ENCODE measurements at regions not wholly inside any gene's neighbourhood (a gene's known extent, or its start where the extent isn't known, plus 50 kb on each side); places are given as distances from the start of the nearest gene placed in this dataset.

DNA sequence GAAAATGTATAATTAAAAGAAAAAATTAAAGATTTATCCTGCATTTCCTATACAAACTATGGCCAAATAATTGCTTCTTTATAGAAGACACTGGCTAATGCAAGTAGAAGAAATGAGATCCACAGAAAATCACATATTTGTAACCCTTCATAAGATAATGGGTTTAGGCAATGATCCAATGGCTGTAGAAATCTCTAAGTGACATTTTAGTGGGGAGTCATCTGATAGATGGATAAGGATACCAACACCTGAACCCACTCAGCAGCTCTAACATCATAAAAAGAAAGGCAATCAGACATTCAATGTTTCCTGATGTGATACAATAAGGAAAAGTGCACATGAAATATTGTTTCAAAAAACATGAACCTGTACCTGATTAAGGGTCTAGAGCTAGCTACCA, 297.5 kb downstream of the CXCL12 start:
- Histone ChIP-seq H3K36me3 (ENCODE audit: control insufficient read depth, insufficient read depth, low read length) (no peaks in the 10 kb centered on the region), H3K27ac (ENCODE audit: low read length) (no peak overlapping the region), H3K9me3 (replicated peaks; ENCODE audit: control insufficient read depth, low read depth, low read length) (no peaks in the 10 kb centered on the region), H3K4me1 (ENCODE audit: control insufficient read depth, insufficient read depth, low read length) (no peaks in the 10 kb centered on the region), H3K4me3 (ENCODE audit: low read length) (no peak overlapping the region), H3K27me3 (ENCODE audit: control insufficient read depth, insufficient read depth, low read length) (no peaks in the 10 kb centered on the region)
- no peak for DNase-seq

DNA sequence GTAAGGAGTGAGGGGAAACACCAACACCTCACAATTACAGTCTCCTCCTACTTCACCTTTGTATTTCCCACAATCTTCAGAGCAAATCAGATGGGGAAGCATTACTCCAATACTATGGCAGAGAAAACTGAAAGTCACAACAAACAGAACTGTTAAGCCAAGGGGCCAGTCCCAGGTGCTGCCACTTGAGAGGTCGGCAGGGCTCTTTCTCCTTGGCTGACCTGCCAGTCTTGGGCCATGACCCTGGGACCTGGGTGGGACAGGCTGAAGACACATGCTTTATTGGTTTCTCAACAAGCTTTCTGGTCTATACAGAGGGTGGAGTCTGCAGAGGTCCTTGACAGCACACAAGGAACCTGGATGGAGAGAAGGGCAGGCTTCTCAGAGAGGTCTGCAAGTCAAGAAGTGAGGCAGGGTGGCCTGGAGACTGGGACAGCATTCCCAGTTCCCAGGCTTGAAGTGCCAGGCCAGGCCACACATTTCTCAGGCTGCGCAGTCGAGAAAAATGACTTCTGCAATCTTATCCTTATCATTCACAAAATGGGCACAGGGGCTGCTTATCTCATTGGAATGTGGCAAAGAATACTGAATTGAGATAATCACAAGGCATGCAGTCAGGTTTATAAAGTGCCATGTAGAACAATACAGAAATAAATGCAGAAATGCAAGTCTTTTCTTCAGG, 301.0 kb downstream of the CXCL12 start:
- DNase-seq = no peak
- Histone ChIP-seq H3K27me3 (ENCODE audit: control insufficient read depth, insufficient read depth, low read length) (no peaks in the 10 kb centered on the region), H3K4me3 (ENCODE audit: low read length) (no peak overlapping the region), H3K4me1 (ENCODE audit: control insufficient read depth, insufficient read depth, low read length) (no peaks in the 10 kb centered on the region), H3K9me3 (replicated peaks; ENCODE audit: control insufficient read depth, low read depth, low read length) (no peaks in the 10 kb centered on the region), H3K36me3 (ENCODE audit: control insufficient read depth, insufficient read depth, low read length) (no peaks in the 10 kb centered on the region), H3K27ac (ENCODE audit: low read length) (no peak overlapping the region)
- 8% methylated on average over 1 of the region's 3 CpGs for WGBS (ENCODE audit: insufficient coverage)

- no peaks in the 10 kb centered on the region for H3K27me3 ChIP-seq (ENCODE audit: control insufficient read depth, insufficient read depth, low read length)
- no peaks in the 10 kb centered on the region for H3K36me3 ChIP-seq (ENCODE audit: control insufficient read depth, insufficient read depth, low read length)
- no peak overlapping the region for H3K4me3 ChIP-seq (ENCODE audit: low read length)
- no CpG with 5 or more reads among the region's 2 CpGs for WGBS (ENCODE audit: insufficient coverage)
- DNase-seq = peak; percentile 95
- peaks cover 8% of the 10 kb centered on the region for H3K4me1 ChIP-seq (ENCODE audit: control insufficient read depth, insufficient read depth, low read length)
- peaks cover 2% of the 10 kb centered on the region for H3K9me3 ChIP-seq (replicated peaks; ENCODE audit: control insufficient read depth, low read depth, low read length)
- no peak overlapping the region for H3K27ac ChIP-seq (ENCODE audit: low read length)
Observed at GRCh38 chr10:44071479-44071878, 313.4 kb downstream of the CXCL12 start.

DNA sequence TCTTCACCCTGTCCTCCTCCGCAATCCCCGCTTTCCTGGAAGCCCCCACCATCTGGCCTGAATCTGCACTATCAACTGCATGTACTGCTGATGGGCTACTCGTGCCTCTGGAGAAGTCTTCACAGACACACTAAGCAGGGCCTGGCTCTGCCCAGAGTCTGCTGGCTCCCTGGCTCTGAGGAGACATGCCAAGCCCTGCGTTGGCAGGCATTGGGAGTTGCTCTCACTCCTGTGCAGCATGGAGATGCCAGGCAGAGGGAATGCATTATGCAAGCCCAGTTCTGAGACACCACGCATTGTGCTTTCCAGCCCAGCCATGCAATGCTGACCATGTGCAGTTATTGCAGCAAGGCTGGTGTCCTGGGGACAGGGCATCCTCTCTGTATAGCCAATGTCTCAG, 314.6 kb downstream of the CXCL12 start:
- Histone ChIP-seq H3K36me3 (ENCODE audit: control insufficient read depth, insufficient read depth, low read length) (no peaks in the 10 kb centered on the region), H3K4me1 (ENCODE audit: control insufficient read depth, insufficient read depth, low read length) (peaks cover 18% of the 10 kb centered on the region), H3K9me3 (replicated peaks; ENCODE audit: control insufficient read depth, low read depth, low read length) (no peaks in the 10 kb centered on the region), H3K27me3 (ENCODE audit: control insufficient read depth, insufficient read depth, low read length) (no peaks in the 10 kb centered on the region), H3K4me3 (ENCODE audit: low read length) (no peak overlapping the region), H3K27ac (ENCODE audit: low read length) (no peak overlapping the region)
- 80% methylated on average over 5 of the region's 5 CpGs for WGBS (ENCODE audit: insufficient coverage)
- peak; percentile 42 for DNase-seq

DNA sequence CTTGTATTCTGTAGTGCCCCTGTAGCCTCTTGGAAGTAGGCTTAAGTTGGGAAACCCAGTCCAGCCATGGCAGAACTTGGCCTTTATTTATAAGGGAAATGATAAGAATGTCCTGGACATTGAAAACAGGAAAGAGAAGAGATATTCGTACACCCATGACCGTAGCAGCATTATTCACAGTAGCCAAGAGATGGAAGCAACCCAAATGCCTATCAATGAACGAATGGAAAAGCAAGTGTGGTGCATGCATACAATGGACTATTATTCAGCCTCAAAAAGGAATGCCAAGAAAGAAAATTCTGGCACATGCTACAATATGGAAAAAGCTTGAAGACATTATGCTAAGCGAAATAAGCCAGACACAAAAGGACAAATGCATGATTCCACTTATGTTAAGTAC, 315.3 kb downstream of the CXCL12 start:
- no peak overlapping the region for H3K27ac ChIP-seq (ENCODE audit: low read length)
- H3K27me3 ChIP-seq (ENCODE audit: control insufficient read depth, insufficient read depth, low read length) = no peaks in the 10 kb centered on the region
- 66% methylated on average over 3 of the region's 4 CpGs for WGBS (ENCODE audit: insufficient coverage)
- peaks cover 22% of the 10 kb centered on the region for H3K4me1 ChIP-seq (ENCODE audit: control insufficient read depth, insufficient read depth, low read length)
- no peaks in the 10 kb centered on the region for H3K36me3 ChIP-seq (ENCODE audit: control insufficient read depth, insufficient read depth, low read length)
- DNase-seq = peak; percentile 55
- no peaks in the 10 kb centered on the region for H3K9me3 ChIP-seq (replicated peaks; ENCODE audit: control insufficient read depth, low read depth, low read length)
- H3K4me3 ChIP-seq (ENCODE audit: low read length) = no peak overlapping the region

GRCh38 chr10:44068716-44069482, 316.0 kb downstream of the CXCL12 start:
- DNase-seq = no peak
- no peak overlapping the region for H3K27ac ChIP-seq (ENCODE audit: low read length)
- WGBS (ENCODE audit: insufficient coverage) = 93% methylated on average over 6 of the region's 10 CpGs

DNA sequence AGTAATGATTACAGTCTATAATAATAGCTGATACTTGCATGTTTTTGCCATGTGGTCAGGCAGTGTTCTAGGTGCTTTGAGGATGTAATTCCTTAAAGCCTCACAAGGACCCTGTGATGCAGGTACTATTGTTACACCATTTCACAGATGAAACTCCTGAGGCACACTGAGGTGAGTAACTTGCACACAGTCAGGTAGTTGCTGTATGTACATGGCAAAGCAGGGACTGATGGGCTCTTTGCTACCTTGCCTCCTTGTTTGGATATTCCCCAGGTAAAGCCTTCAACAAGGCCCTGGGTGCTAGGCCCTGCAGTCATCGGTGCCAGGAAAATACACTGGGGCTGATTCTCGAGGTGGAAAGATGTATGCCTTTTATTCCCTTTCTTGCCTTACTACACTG, 317.5 kb downstream of the CXCL12 start:
- H3K9me3 ChIP-seq (replicated peaks; ENCODE audit: control insufficient read depth, low read depth, low read length) = no peaks in the 10 kb centered on the region
- no peaks in the 10 kb centered on the region for H3K27me3 ChIP-seq (ENCODE audit: control insufficient read depth, insufficient read depth, low read length)

More at GRCh38 chr10:44068716-44069482, 316.0 kb downstream of the CXCL12 start:
- H3K4me1 ChIP-seq (ENCODE audit: control insufficient read depth, insufficient read depth, low read length) = peaks cover 26% of the 10 kb centered on the region
- no peaks in the 10 kb centered on the region for H3K27me3 ChIP-seq (ENCODE audit: control insufficient read depth, insufficient read depth, low read length)
- no peak overlapping the region for H3K4me3 ChIP-seq (ENCODE audit: low read length)
- H3K9me3 ChIP-seq (replicated peaks; ENCODE audit: control insufficient read depth, low read depth, low read length) = no peaks in the 10 kb centered on the region
- no peaks in the 10 kb centered on the region for H3K36me3 ChIP-seq (ENCODE audit: control insufficient read depth, insufficient read depth, low read length)

GRCh38 chr10:44066527-44067255, 318.2 kb downstream of the CXCL12 start:
- H3K36me3 ChIP-seq (ENCODE audit: control insufficient read depth, insufficient read depth, low read length) = no peaks in the 10 kb centered on the region
- no peaks in the 10 kb centered on the region for H3K27me3 ChIP-seq (ENCODE audit: control insufficient read depth, insufficient read depth, low read length)
- WGBS (ENCODE audit: insufficient coverage) = 52% methylated on average over 2 of the region's 5 CpGs
- no peak overlapping the region for H3K27ac ChIP-seq (ENCODE audit: low read length)
- no peak for DNase-seq
- H3K4me1 ChIP-seq (ENCODE audit: control insufficient read depth, insufficient read depth, low read length) = peaks cover 28% of the 10 kb centered on the region
- no peak overlapping the region for H3K4me3 ChIP-seq (ENCODE audit: low read length)
- no peaks in the 10 kb centered on the region for H3K9me3 ChIP-seq (replicated peaks; ENCODE audit: control insufficient read depth, low read depth, low read length)

More for the DNA sequence above, 317.5 kb downstream of the CXCL12 start:
- H3K36me3 ChIP-seq (ENCODE audit: control insufficient read depth, insufficient read depth, low read length) = no peaks in the 10 kb centered on the region
- DNase-seq = no peak
- H3K4me3 ChIP-seq (ENCODE audit: low read length) = no peak overlapping the region
- H3K4me1 ChIP-seq (ENCODE audit: control insufficient read depth, insufficient read depth, low read length) = peaks cover 28% of the 10 kb centered on the region
- WGBS (ENCODE audit: insufficient coverage) = 100% methylated on average over 1 of the region's 2 CpGs
- no peak overlapping the region for H3K27ac ChIP-seq (ENCODE audit: low read length)

- H3K4me1 ChIP-seq (ENCODE audit: control insufficient read depth, insufficient read depth, low read length) = peaks cover 28% of the 10 kb centered on the region
- no peaks in the 10 kb centered on the region for H3K27me3 ChIP-seq (ENCODE audit: control insufficient read depth, insufficient read depth, low read length)
- DNase-seq = peak; percentile 70
- peak overlapping the region; percentile 59 for H3K27ac ChIP-seq (ENCODE audit: low read length)
- no peaks in the 10 kb centered on the region for H3K36me3 ChIP-seq (ENCODE audit: control insufficient read depth, insufficient read depth, low read length)
- 65% methylated on average over 3 of the region's 9 CpGs for WGBS (ENCODE audit: insufficient coverage)
- no peak overlapping the region for H3K4me3 ChIP-seq (ENCODE audit: low read length)
- H3K9me3 ChIP-seq (replicated peaks; ENCODE audit: control insufficient read depth, low read depth, low read length) = no peaks in the 10 kb centered on the region
Observed at GRCh38 chr10:44065788-44066526, 318.9 kb downstream of the CXCL12 start.

All from muscle of leg (tissue), 3 donors.